ENCODE measurements at regions not wholly inside any gene's neighbourhood (a gene's known extent, or its start where the extent isn't known, plus 50 kb on each side); places are given as distances from the start of the nearest gene placed in this dataset.

GRCh38 chr5:123249446-123249845 is 160.4 kb downstream of the PRDM6 start (continued):
- TF ChIP-seq ZNF280C (tag by site-specific recombination; IDR thresholded peaks at IDR 0.05) = no peak

GRCh38 chr5:123245689-123246088 is 156.6 kb downstream of the PRDM6 start:
- Histone ChIP-seq H3K4me3 (ENCODE audit: low read depth, low read length) (no peak overlapping the region), H3K9me3 (ENCODE audit: control insufficient read depth, insufficient read depth, low read depth, low read length) (no peaks in the 10 kb centered on the region), H3K27ac (ENCODE audit: extremely low read depth, low read depth, low read length) (no peak overlapping the region), H3K36me3 (ENCODE audit: control insufficient read depth in 2 of 2, insufficient read depth in 1 of 2, low read length in 2 of 2) (no peaks in the 10 kb centered on the region), H3K4me1 (ENCODE audit: control insufficient read depth, insufficient read depth, low read length) (no peaks in the 10 kb centered on the region)
- no peak for TF ChIP-seq BCL11A (tag by site-specific recombination; IDR thresholded peaks at IDR 0.05; ENCODE audit: low read depth)
- TF ChIP-seq OSR2 (tag by site-specific recombination; IDR thresholded peaks at IDR 0.05) = peak; percentile 61; the same call in 1 of the 2 replicates
- TF ChIP-seq PRDM6 (tag by site-specific recombination; IDR thresholded peaks at IDR 0.05) = peak; percentile 62; the same call in 1 of the 2 replicates
- ChIA-PET POLR2A (interaction anchor here (0.6 kb wide), 1 partner anchor 179 kb away, joined by 6 read pairs; no protein-coding TSS in a partner anchor), CTCF (no interaction called here)

GRCh38 chr5:123244458-123244857 is 155.4 kb downstream of the PRDM6 start:
- POLR2A ChIA-PET = no interaction called here
- CTCF ChIA-PET = no interaction called here
- TF ChIP-seq ZNF600 (tag by site-specific recombination; IDR thresholded peaks at IDR 0.05) (no peak), ZNF555 (tag by site-specific recombination; conservative IDR thresholded peaks at IDR 0.05) (no peak), ZNF280D (tag by site-specific recombination; IDR thresholded peaks at IDR 0.05) (no peak), ZNF701 (tag by site-specific recombination; IDR thresholded peaks at IDR 0.05) (no peak), SP7 (tag by site-specific recombination; IDR thresholded peaks at IDR 0.05) (no peak), ZNF426 (tag by site-specific recombination; IDR thresholded peaks at IDR 0.05) (no peak), ZBTB48 (tag by site-specific recombination; IDR thresholded peaks at IDR 0.05) (no peak), ZNF223 (tag by site-specific recombination; IDR thresholded peaks at IDR 0.05) (no peak)
- H3K36me3 ChIP-seq (ENCODE audit: control insufficient read depth in 2 of 2, insufficient read depth in 1 of 2, low read length in 2 of 2) = no peaks in the 10 kb centered on the region
- no peaks in the 10 kb centered on the region for H3K4me1 ChIP-seq (ENCODE audit: control insufficient read depth, insufficient read depth, low read length)
- H3K27ac ChIP-seq (ENCODE audit: extremely low read depth, low read depth, low read length) = no peak overlapping the region
- H3K9me3 ChIP-seq (ENCODE audit: control insufficient read depth, insufficient read depth, low read depth, low read length) = no peaks in the 10 kb centered on the region
- H3K4me3 ChIP-seq (ENCODE audit: low read depth, low read length) = no peak overlapping the region
